Astrocyte (in vitro differentiated cells and primary cell): ENCODE measurements at regions not wholly inside any gene's neighbourhood (a gene's known extent, or its start where the extent isn't known, plus 50 kb on each side); places are given as distances from the start of the nearest gene placed in this dataset.

Experiments
- DNase-seq: peaks from one replicate; pipeline ENCODE4 v3.0.0-alpha.2; 2010; ENCODE audit warnings: low read depth
- FAIRE-seq: peaks from 2 replicates; lab custom pipeline; 2011; peaks lifted over from hg19 to GRCh38; lab: Jason Lieb, UNC
- H2AFZ ChIP-seq: 2 replicates; pipeline ENCODE4 v1.6.0; 2012; ENCODE audit warnings: low read depth, low read length, inconsistent platforms
- H3K27ac ChIP-seq: 2 replicates; pipeline ENCODE4 v1.5.1; 2011; ENCODE audit warnings: low read depth, low read length, inconsistent platforms
- H3K27me3 ChIP-seq: 2 replicates; pipeline ENCODE4 v1.6.0; 2011; ENCODE audit warnings: low read length, inconsistent platforms; ENCODE audit not compliant: insufficient read depth
- H3K36me3 ChIP-seq: 2 replicates; pipeline ENCODE4 v1.5.1; 2011; ENCODE audit warnings: low read length, inconsistent platforms; ENCODE audit not compliant: insufficient read depth
- H3K4me1 ChIP-seq: 2 replicates; pipeline ENCODE4 v1.5.1; 2011; ENCODE audit warnings: low read length, inconsistent platforms; ENCODE audit not compliant: insufficient read depth
- H3K4me2 ChIP-seq: 2 replicates; pipeline ENCODE4 v1.6.0; 2012; ENCODE audit warnings: low read length, inconsistent platforms
- H3K4me3 ChIP-seq: 2 replicates; pipeline ENCODE4 v1.5.1; 2011; ENCODE audit warnings: low read depth, mild to moderate bottlenecking, low read length, inconsistent platforms; ENCODE audit not compliant: insufficient read depth
- H3K79me2 ChIP-seq: 2 replicates; pipeline ENCODE4 v1.6.0; 2012; ENCODE audit warnings: mild to moderate bottlenecking, low read length, inconsistent platforms; ENCODE audit not compliant: insufficient read depth
- H3K9ac ChIP-seq: 2 replicates; pipeline ENCODE4 v1.6.0; 2012; ENCODE audit warnings: mild to moderate bottlenecking, low read length, inconsistent platforms
- H3K9me3 ChIP-seq: 2 replicates; pipeline ENCODE4 v1.5.1; 2012; ENCODE audit warnings: low read depth, mild to moderate bottlenecking, low read length, inconsistent platforms; ENCODE audit not compliant: insufficient read depth
- H4K20me1 ChIP-seq: 2 replicates; pipeline ENCODE4 v1.6.0; 2012; ENCODE audit warnings: low read length, inconsistent platforms; ENCODE audit not compliant: insufficient read depth
- H3K27ac Mint-ChIP-seq: one replicate; pipeline ENCODE4 v1.8.0; 2021; ENCODE audit warnings: mild to moderate bottlenecking, mixed read lengths; ENCODE audit not compliant: unreplicated experiment
- H3K27me3 Mint-ChIP-seq: one replicate; pipeline ENCODE4 v1.8.0; 2021; ENCODE audit warnings: low read depth, mixed read lengths; ENCODE audit not compliant: unreplicated experiment
- H3K36me3 Mint-ChIP-seq: one replicate; pipeline ENCODE4 v1.8.0; 2021; ENCODE audit warnings: low read depth, mixed read lengths; ENCODE audit not compliant: unreplicated experiment
- H3K4me1 Mint-ChIP-seq: one replicate; pipeline ENCODE4 v1.8.0; 2021; ENCODE audit warnings: low read depth, mixed read lengths; ENCODE audit not compliant: unreplicated experiment
- H3K4me3 Mint-ChIP-seq: one replicate; pipeline ENCODE4 v1.8.0; 2021; ENCODE audit warnings: mild to moderate bottlenecking, moderate library complexity, mixed read lengths; ENCODE audit not compliant: unreplicated experiment
- H3K9me3 Mint-ChIP-seq: one replicate; pipeline ENCODE4 v1.8.0; 2021; ENCODE audit warnings: mild to moderate bottlenecking, mixed read lengths; ENCODE audit not compliant: unreplicated experiment
- EZH2 ChIP-seq: IDR thresholded peaks from 2 replicates; pipeline ENCODE4 v1.6.1; 2012; ENCODE audit warnings: mild to moderate bottlenecking, low read length, inconsistent platforms; ENCODE audit not compliant: insufficient read depth
- TF ChIP-seq, protein P1 (sequence below): IDR thresholded peaks from 2 replicates; pipeline ENCODE4 v1.5.1; 2011; ENCODE audit warnings: low read depth, mild to moderate bottlenecking, inconsistent platforms, low read length, moderate library complexity; ENCODE audit not compliant: insufficient read depth

DNA sequence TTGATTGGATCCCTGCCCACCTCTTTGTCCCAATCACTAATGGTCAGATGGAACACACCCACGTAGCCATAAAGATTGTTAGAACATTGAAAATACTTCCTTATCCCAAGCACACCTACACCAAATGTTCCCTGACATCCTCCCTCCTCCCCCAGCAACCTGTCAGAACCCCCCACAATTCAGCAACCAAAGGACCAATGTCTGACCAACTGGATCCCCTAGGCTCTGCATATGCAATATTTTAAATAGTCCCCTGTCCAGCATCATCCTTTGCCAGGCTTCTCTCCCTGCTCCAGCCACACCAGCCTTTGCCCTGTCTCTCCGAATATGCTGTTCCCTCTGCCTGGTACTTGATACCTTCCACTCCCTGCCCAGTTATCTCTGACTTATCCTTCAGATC lies 54.9 kb upstream of the CES5A start:
- H3K27ac ChIP-seq, result no peak overlapping the region
- H3K36me3 Mint-ChIP-seq, result no peaks in the 10 kb centered on the region
- H3K4me1 ChIP-seq, result no peaks in the 10 kb centered on the region
- DNase-seq, result no peak
- no peak overlapping the region for H2AFZ ChIP-seq
- no peak overlapping the region for H3K9ac ChIP-seq
- no peak for TF ChIP-seq EZH2
- TF ChIP-seq, protein P1, sequence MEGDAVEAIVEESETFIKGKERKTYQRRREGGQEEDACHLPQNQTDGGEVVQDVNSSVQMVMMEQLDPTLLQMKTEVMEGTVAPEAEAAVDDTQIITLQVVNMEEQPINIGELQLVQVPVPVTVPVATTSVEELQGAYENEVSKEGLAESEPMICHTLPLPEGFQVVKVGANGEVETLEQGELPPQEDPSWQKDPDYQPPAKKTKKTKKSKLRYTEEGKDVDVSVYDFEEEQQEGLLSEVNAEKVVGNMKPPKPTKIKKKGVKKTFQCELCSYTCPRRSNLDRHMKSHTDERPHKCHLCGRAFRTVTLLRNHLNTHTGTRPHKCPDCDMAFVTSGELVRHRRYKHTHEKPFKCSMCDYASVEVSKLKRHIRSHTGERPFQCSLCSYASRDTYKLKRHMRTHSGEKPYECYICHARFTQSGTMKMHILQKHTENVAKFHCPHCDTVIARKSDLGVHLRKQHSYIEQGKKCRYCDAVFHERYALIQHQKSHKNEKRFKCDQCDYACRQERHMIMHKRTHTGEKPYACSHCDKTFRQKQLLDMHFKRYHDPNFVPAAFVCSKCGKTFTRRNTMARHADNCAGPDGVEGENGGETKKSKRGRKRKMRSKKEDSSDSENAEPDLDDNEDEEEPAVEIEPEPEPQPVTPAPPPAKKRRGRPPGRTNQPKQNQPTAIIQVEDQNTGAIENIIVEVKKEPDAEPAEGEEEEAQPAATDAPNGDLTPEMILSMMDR, result no peak
- no peak overlapping the region for H3K4me2 ChIP-seq
- no peaks in the 10 kb centered on the region for H3K27me3 Mint-ChIP-seq
- no peaks in the 10 kb centered on the region for H4K20me1 ChIP-seq
- no peak overlapping the region for H3K4me3 ChIP-seq
- no peaks in the 10 kb centered on the region for H3K9me3 ChIP-seq
- H3K27ac Mint-ChIP-seq, result no peak overlapping the region
- H3K79me2 ChIP-seq, result no peaks in the 10 kb centered on the region
- H3K9me3 Mint-ChIP-seq, result peaks cover 5% of the 10 kb centered on the region
- H3K4me1 Mint-ChIP-seq, result no peaks in the 10 kb centered on the region
- FAIRE-seq, result no peak
- no peaks in the 10 kb centered on the region for H3K36me3 ChIP-seq
- H3K27me3 ChIP-seq, result no peaks in the 10 kb centered on the region
- H3K4me3 Mint-ChIP-seq, result no peak overlapping the region

DNA sequence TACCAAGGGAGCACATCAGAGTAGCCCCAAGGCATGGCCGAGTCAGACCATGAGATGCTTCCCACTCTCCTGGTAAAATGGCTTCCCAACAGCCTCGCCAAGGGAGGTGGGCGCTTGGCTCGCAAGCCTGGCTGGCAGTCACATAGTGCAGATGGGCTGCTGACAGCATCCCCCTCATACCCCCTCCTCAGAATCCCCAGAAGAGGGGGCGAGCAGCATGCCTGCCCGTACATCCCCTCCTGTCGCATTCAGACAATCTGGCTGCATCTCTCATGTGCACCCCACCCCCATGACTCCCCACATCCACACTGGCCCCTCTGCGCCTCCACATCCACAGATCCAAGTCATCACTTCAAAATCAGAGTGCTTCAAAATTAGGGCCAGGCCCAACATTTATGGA lies 54.0 kb upstream of the CES5A start:
- no peaks in the 10 kb centered on the region for H3K4me1 ChIP-seq
- no peak for DNase-seq
- H3K9me3 Mint-ChIP-seq, result peaks cover 5% of the 10 kb centered on the region
- peaks cover 3% of the 10 kb centered on the region for H3K27me3 Mint-ChIP-seq
- H3K27ac ChIP-seq, result no peak overlapping the region
- no peak for TF ChIP-seq EZH2
- TF ChIP-seq, protein P1, result no peak
- no peaks in the 10 kb centered on the region for H3K36me3 ChIP-seq
- H3K79me2 ChIP-seq, result no peaks in the 10 kb centered on the region
- no peak for FAIRE-seq
- H3K9me3 ChIP-seq, result no peaks in the 10 kb centered on the region
- H3K4me1 Mint-ChIP-seq, result no peaks in the 10 kb centered on the region
- H2AFZ ChIP-seq, result no peak overlapping the region
- no peaks in the 10 kb centered on the region for H4K20me1 ChIP-seq
- no peak overlapping the region for H3K9ac ChIP-seq
- no peak overlapping the region for H3K4me3 ChIP-seq
- no peak overlapping the region for H3K4me2 ChIP-seq
- no peak overlapping the region for H3K27ac Mint-ChIP-seq
- no peaks in the 10 kb centered on the region for H3K36me3 Mint-ChIP-seq
- no peaks in the 10 kb centered on the region for H3K27me3 ChIP-seq
- no peak overlapping the region for H3K4me3 Mint-ChIP-seq

DNA sequence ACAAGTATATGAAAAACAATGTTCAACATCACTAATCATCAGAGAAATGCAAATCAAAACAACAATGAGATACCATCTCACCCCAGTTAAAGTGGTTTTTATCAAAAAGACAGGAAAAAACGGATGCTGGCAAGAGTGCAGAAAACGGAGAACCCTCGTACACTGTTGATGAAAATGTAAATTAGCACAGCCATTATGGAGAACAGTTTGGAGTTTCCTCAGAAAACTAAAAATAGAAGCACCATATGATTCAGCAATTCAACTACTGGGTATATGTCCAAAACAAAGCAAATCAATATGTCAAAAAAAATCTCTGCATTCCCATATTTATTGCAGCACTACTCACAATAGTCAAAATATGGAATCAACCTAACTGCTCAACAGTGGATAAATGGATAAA lies 50.1 kb upstream of the CES5A start:
- DNase-seq, result no peak
- Histone ChIP-seq H3K4me1 (no peaks in the 10 kb centered on the region), H3K27me3 (no peaks in the 10 kb centered on the region), H2AFZ (no peak overlapping the region), H3K9me3 (no peaks in the 10 kb centered on the region), H3K79me2 (no peaks in the 10 kb centered on the region), H3K9ac (no peak overlapping the region), H3K27ac (no peak overlapping the region), H3K36me3 (no peaks in the 10 kb centered on the region), H3K4me2 (no peak overlapping the region), H3K4me3 (no peak overlapping the region), H4K20me1 (no peaks in the 10 kb centered on the region)
- Mint-ChIP-seq H3K27ac (no peak overlapping the region), H3K4me3 (no peak overlapping the region), H3K9me3 (peaks cover 2% of the 10 kb centered on the region), H3K27me3 (peaks cover 6% of the 10 kb centered on the region), H3K36me3 (no peaks in the 10 kb centered on the region), H3K4me1 (no peaks in the 10 kb centered on the region)
- FAIRE-seq, result no peak
- no peak for TF ChIP-seq EZH2
- TF ChIP-seq, protein P1, result no peak
